Caco-2 (cell line): ENCODE measurements at regions not wholly inside any gene's neighbourhood (a gene's known extent, or its start where the extent isn't known, plus 50 kb on each side); places are given as distances from the start of the nearest gene placed in this dataset.

Experiments
- BruUV-seq: library from RNA; stranded (reverse); fragments of 400-500 nt; replicated peaks from 2 replicates; lab custom pipeline; 2021; lab: Mats Ljungman, UMichigan
- CTCF ChIA-PET: fragments of 300-600 bp; sonication (Branson Sonifier 250); formaldehyde crosslinking; loops from one replicate; lab custom pipeline; 2022; ENCODE audit warnings: antibody characterized with exemption; lab: Charles Lee
- POLR2A ChIA-PET: fragments of 300-600 bp; sonication (Branson Sonifier 250); formaldehyde crosslinking; loops from one replicate; lab custom pipeline; 2022; ENCODE audit warnings: antibody characterized with exemption; lab: Charles Lee
- DNase-seq, 2 experiments: peaks; one replicate each; pipeline versions ENCODE4 v3.0.0 to v3.0.0-alpha.2; 2020 to 2022
- H3K27me3 ChIP-seq: replicated peaks from 2 replicates; pipeline ENCODE4 v1.6.0; 2011; ENCODE audit warnings: low read length; ENCODE audit not compliant: control insufficient read depth, insufficient read depth
- H3K36me3 ChIP-seq: 2 replicates; pipeline ENCODE4 v1.5.1; 2011; ENCODE audit warnings: low read length; ENCODE audit not compliant: control insufficient read depth, insufficient read depth
- H3K4me1 ChIP-seq: fragments of 250-450 bp; sonication (Bioruptor Pico); 2 replicates; pipeline ENCODE4 v1.5.1; 2020; ENCODE audit warnings: mild to moderate bottlenecking
- H3K4me3 ChIP-seq: 2 replicates; pipeline ENCODE4 v1.5.1; 2011; ENCODE audit warnings: low read depth, mild to moderate bottlenecking, control low read depth, low read length
- H3K9me3 ChIP-seq: fragments of 250-450 bp; sonication (Bioruptor Pico); 2 replicates; pipeline ENCODE4 v1.5.1; 2020; ENCODE audit warnings: mild to moderate bottlenecking, moderate library complexity
- H3K27ac Mint-ChIP-seq: one replicate; pipeline ENCODE4 v1.8.0; 2022; ENCODE audit warnings: mixed read lengths; ENCODE audit not compliant: unreplicated experiment
- H3K27me3 Mint-ChIP-seq: one replicate; pipeline ENCODE4 v1.8.0; 2022; ENCODE audit warnings: mixed read lengths; ENCODE audit not compliant: insufficient read depth, unreplicated experiment
- H3K36me3 Mint-ChIP-seq: one replicate; pipeline ENCODE4 v1.8.0; 2022; ENCODE audit warnings: mild to moderate bottlenecking, mixed read lengths; ENCODE audit not compliant: insufficient read depth, unreplicated experiment
- H3K4me1 Mint-ChIP-seq: one replicate; pipeline ENCODE4 v1.8.0; 2022; ENCODE audit warnings: low read depth, mixed read lengths; ENCODE audit not compliant: unreplicated experiment
- H3K4me3 Mint-ChIP-seq: one replicate; pipeline ENCODE4 v1.8.0; 2022; ENCODE audit warnings: mild to moderate bottlenecking, moderate library complexity, mixed read lengths; ENCODE audit not compliant: unreplicated experiment
- H3K9me3 Mint-ChIP-seq: one replicate; pipeline ENCODE4 v1.8.0; 2022; ENCODE audit warnings: mixed read lengths; ENCODE audit not compliant: unreplicated experiment
- intact Hi-C: fragments of 100-400 bp; cut with micrococcal nuclease; formaldehyde crosslinking; loops from one replicate; pipeline ENCODE4 v1.10.0; 2022; ENCODE audit not compliant: unreplicated experiment
- TF ChIP-seq, protein P1 (sequence below), 2 experiments: fragments of 200-600 bp in 1 of 2; IDR thresholded peaks; 1 replicate in 1 of 2; 2 replicates in 1 of 2; pipeline versions ENCODE4 v1.5.1 to v1.8.0; 2011 to 2022; ENCODE audit warnings: antibody characterized with exemption in 1 of 2, control low read depth in 1 of 2, inconsistent platforms in 1 of 2, low read depth in 1 of 2, low read length in 1 of 2, mild to moderate bottlenecking in 1 of 2, moderate library complexity in 1 of 2; ENCODE audit not compliant: insufficient read depth in 1 of 2, severe bottlenecking in 1 of 2, unreplicated experiment in 1 of 2

DNA sequence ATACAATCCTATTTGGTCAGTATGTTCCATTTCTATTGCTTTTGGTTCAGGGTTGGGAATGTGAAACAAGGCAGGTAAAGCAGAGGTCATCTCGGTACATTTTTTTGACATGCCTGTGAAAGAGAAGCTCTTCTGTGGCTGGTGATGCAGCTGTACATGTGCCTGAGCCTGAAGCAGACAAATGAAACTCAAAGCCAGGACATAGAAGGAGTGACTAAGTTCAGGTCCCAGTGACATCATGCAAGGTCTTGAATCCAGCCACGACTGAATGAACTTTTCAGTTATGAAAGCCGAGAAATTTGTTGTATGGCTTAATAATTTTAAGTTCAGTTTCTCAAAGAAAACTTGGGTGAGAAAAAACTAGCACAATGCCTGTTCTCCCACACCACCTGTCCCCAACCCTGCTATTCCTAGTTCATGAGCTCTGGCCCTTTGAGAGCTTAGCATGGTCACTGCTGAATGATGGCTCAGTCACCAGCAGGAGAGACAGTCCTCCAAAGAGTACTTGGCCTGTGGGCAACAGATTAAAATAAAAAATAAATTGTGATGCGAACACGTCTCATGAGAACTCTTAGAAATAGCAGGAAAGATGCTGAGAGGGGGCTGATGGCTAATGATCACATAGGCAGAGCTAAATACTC, 600.2 kb upstream of the GRM7 start:
- no peak overlapping the region for H3K4me3 Mint-ChIP-seq
- no TSS peak for BruUV-seq
- TF ChIP-seq, protein P1, sequence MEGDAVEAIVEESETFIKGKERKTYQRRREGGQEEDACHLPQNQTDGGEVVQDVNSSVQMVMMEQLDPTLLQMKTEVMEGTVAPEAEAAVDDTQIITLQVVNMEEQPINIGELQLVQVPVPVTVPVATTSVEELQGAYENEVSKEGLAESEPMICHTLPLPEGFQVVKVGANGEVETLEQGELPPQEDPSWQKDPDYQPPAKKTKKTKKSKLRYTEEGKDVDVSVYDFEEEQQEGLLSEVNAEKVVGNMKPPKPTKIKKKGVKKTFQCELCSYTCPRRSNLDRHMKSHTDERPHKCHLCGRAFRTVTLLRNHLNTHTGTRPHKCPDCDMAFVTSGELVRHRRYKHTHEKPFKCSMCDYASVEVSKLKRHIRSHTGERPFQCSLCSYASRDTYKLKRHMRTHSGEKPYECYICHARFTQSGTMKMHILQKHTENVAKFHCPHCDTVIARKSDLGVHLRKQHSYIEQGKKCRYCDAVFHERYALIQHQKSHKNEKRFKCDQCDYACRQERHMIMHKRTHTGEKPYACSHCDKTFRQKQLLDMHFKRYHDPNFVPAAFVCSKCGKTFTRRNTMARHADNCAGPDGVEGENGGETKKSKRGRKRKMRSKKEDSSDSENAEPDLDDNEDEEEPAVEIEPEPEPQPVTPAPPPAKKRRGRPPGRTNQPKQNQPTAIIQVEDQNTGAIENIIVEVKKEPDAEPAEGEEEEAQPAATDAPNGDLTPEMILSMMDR (IDR thresholded peaks at IDR 0.05; ENCODE audit: insufficient read depth in 1 of 2, low read depth in 1 of 2, low read length in 1 of 2, severe bottlenecking in 1 of 2, unreplicated experiment in 1 of 2), result no peak
- H3K36me3 Mint-ChIP-seq, result no peaks in the 10 kb centered on the region
- Histone ChIP-seq H3K4me1 (no peaks in the 10 kb centered on the region), H3K4me3 (no peak overlapping the region), H3K36me3 (no peaks in the 10 kb centered on the region), H3K9me3 (no peaks in the 10 kb centered on the region), H3K27me3 (no peaks in the 10 kb centered on the region)
- no peaks in the 10 kb centered on the region for H3K4me1 Mint-ChIP-seq
- H3K27me3 Mint-ChIP-seq, result no peaks in the 10 kb centered on the region
- intact Hi-C loops, result no loop called here
- no peak overlapping the region for H3K27ac Mint-ChIP-seq
- H3K9me3 Mint-ChIP-seq, result no peaks in the 10 kb centered on the region
- DNase-seq, result no peak
- CTCF ChIA-PET, result no interaction called here
- POLR2A ChIA-PET, result no interaction called here

- no peak for DNase-seq
- H3K9me3 ChIP-seq, result no peaks in the 10 kb centered on the region
- H3K36me3 Mint-ChIP-seq, result no peaks in the 10 kb centered on the region
- no peaks in the 10 kb centered on the region for H3K9me3 Mint-ChIP-seq
- TF ChIP-seq, protein P1 (IDR thresholded peaks at IDR 0.05; ENCODE audit: insufficient read depth in 1 of 2, low read depth in 1 of 2, low read length in 1 of 2, severe bottlenecking in 1 of 2, unreplicated experiment in 1 of 2), result no peak
- H3K4me1 Mint-ChIP-seq, result no peaks in the 10 kb centered on the region
- BruUV-seq, result no TSS peak
- CTCF ChIA-PET, result no interaction called here
- H3K36me3 ChIP-seq, result no peaks in the 10 kb centered on the region
- H3K27ac Mint-ChIP-seq, result no peak overlapping the region
- H3K4me1 ChIP-seq, result no peaks in the 10 kb centered on the region
- no peak overlapping the region for H3K4me3 ChIP-seq
- no peak overlapping the region for H3K4me3 Mint-ChIP-seq
- intact Hi-C loops, result no loop called here
- H3K27me3 ChIP-seq, result no peaks in the 10 kb centered on the region
- H3K27me3 Mint-ChIP-seq, result no peaks in the 10 kb centered on the region
- POLR2A ChIA-PET, result no interaction called here
Observed at GRCh38 chr3:6262010-6262409, 598.9 kb upstream of the GRM7 start.

GRCh38 chr3:6264036-6264435, 596.9 kb upstream of the GRM7 start:
- TF ChIP-seq, protein P1 (IDR thresholded peaks at IDR 0.05; ENCODE audit: insufficient read depth in 1 of 2, low read depth in 1 of 2, low read length in 1 of 2, severe bottlenecking in 1 of 2, unreplicated experiment in 1 of 2), result no peak
- H3K36me3 ChIP-seq, result no peaks in the 10 kb centered on the region
- Mint-ChIP-seq H3K27ac (no peak overlapping the region), H3K4me1 (no peaks in the 10 kb centered on the region), H3K4me3 (no peak overlapping the region), H3K9me3 (no peaks in the 10 kb centered on the region), H3K36me3 (no peaks in the 10 kb centered on the region), H3K27me3 (no peaks in the 10 kb centered on the region)
- CTCF ChIA-PET, result no interaction called here
- no TSS peak for BruUV-seq
- intact Hi-C loops, result no loop called here
- H3K4me3 ChIP-seq, result no peak overlapping the region
- H3K4me1 ChIP-seq, result no peaks in the 10 kb centered on the region
- no peak for DNase-seq
- no peaks in the 10 kb centered on the region for H3K27me3 ChIP-seq
- no peaks in the 10 kb centered on the region for H3K9me3 ChIP-seq
- POLR2A ChIA-PET, result no interaction called here
